ENCODE measurements at regions not wholly inside any gene's neighbourhood (a gene's known extent, or its start where the extent isn't known, plus 50 kb on each side); places are given as distances from the start of the nearest gene placed in this dataset.
A peak's percentile ranks its signal among the peaks of the same experiment; 100 is the strongest.
"Not testable (repeated sequence)": the region's sequence is repeated elsewhere in the genome, so short reads cannot be mapped to it uniquely, and the experiment has no call there.

GRCh38 chr20:29443206-29443781 lies 1814.2 kb upstream of the DEFB115 start:
- H3K4me3 ChIP-seq (ENCODE audit: low read depth, low read length): peak overlapping the region; percentile 34
- TF ChIP-seq, protein P1, sequence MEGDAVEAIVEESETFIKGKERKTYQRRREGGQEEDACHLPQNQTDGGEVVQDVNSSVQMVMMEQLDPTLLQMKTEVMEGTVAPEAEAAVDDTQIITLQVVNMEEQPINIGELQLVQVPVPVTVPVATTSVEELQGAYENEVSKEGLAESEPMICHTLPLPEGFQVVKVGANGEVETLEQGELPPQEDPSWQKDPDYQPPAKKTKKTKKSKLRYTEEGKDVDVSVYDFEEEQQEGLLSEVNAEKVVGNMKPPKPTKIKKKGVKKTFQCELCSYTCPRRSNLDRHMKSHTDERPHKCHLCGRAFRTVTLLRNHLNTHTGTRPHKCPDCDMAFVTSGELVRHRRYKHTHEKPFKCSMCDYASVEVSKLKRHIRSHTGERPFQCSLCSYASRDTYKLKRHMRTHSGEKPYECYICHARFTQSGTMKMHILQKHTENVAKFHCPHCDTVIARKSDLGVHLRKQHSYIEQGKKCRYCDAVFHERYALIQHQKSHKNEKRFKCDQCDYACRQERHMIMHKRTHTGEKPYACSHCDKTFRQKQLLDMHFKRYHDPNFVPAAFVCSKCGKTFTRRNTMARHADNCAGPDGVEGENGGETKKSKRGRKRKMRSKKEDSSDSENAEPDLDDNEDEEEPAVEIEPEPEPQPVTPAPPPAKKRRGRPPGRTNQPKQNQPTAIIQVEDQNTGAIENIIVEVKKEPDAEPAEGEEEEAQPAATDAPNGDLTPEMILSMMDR (conservative IDR thresholded peaks at IDR 0.05; ENCODE audit: low read depth, low read length): peak; percentile 67
- DNase-seq (ENCODE audit: low read depth): peak; percentile 25

DNA sequence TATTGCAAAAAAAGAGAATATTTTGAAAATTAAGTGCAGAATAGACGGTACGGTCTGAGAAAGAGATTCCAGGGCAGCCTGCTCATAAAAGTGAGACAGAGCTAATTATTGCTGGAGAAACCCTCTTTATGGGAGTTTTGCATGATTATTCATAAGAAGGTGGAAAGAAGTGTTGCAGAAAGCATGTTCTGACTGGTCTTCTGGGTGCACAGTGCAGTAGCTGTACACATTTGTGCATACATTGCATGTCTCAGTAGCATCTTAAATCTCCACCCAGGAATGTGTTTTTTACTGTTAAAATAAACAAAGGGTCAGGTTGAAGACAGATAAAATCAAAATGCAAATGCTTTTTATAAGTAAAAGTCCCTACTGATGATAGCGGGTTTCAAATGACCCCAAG lies 1813.6 kb upstream of the DEFB115 start:
- H3K4me3 ChIP-seq (ENCODE audit: low read depth, low read length): no peak overlapping the region
- no peak for DNase-seq (ENCODE audit: low read depth)
- TF ChIP-seq, protein P1 (conservative IDR thresholded peaks at IDR 0.05; ENCODE audit: low read depth, low read length): no peak

DNA sequence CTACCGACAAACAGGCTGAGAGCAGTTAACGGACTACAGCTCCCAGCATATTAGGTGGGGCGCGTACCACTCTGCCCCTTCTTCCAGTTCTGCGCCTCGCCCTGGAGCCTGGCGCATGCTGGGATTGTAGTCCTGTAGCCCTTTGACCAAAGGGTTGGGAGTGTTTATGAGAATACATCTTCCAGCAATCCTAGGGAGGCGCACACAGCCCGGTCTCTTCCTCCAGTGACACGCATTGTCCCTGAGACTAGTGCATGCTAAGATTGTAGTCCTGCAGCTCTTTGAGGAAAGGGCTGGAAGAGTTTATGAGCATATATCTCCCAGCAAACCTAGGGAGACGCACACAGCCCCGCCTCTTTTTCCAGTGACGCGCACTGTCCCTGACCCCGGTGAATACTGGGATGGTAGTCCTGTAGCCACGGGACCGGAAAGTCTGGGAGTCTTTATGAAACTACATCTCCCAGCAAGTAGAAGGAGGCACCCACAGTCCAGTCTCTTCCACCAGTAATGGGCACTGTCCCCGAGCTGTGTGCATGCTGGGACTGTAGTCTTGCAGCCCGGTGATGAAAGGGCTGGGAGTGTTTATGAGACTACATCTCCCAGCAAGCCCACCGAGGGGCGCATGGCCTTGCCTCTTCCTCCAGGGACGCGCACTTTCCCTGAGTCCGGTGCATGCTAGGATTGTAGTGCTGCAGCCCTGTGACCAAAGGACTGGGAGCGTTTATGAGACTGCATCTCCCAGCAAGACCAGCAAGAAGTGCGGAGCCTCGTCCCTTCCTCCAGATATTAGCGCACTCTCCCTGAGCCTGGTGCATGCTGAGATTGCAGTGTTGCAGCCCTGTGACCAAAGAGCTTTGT lies 1812.2 kb upstream of the DEFB115 start:
- DNase-seq (ENCODE audit: low read depth): peak; percentile 73
- peak overlapping the region; percentile 55 for H3K4me3 ChIP-seq (ENCODE audit: low read depth, low read length)

GRCh38 chr20:29447517-29448484 lies 1809.7 kb upstream of the DEFB115 start:
- DNase-seq (ENCODE audit: low read depth): not testable (repeated sequence)
- H3K4me3 ChIP-seq (ENCODE audit: low read depth, low read length): peak overlapping the region; percentile 11

- DNase-seq (ENCODE audit: low read depth): no peak
- no peak overlapping the region for H3K4me3 ChIP-seq (ENCODE audit: low read depth, low read length)
- TF ChIP-seq, protein P1 (conservative IDR thresholded peaks at IDR 0.05; ENCODE audit: low read depth, low read length): no peak
Observed at GRCh38 chr20:29448806-29449470, 1808.5 kb upstream of the DEFB115 start.

DNA sequence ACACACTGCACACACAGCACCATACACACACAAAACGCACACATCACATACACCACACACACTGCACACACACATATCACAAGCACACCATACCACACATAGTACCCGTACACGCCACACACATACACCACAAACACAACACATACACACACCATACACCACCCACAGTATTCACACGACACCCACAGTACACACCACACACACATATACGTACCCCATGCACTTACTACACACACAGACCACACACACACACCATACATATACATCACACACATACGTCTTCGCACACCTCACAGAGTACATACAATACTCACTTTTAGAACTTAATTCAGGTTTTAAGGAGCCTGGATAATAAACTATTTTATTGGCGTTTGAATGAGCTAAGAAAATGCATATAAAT lies 1805.3 kb upstream of the DEFB115 start:
- TF ChIP-seq, protein P1 (conservative IDR thresholded peaks at IDR 0.05; ENCODE audit: low read depth, low read length): no peak
- DNase-seq (ENCODE audit: low read depth): no peak
- no peak overlapping the region for H3K4me3 ChIP-seq (ENCODE audit: low read depth, low read length)

- not testable (repeated sequence) for H3K4me3 ChIP-seq (ENCODE audit: low read depth, low read length); DNase-seq (ENCODE audit: low read depth)
Observed at GRCh38 chr20:29456987-29457693, 1800.3 kb upstream of the DEFB115 start.
